ENCODE measurements at regions not wholly inside any gene's neighbourhood (a gene's known extent, or its start where the extent isn't known, plus 50 kb on each side); places are given as distances from the start of the nearest gene placed in this dataset.

DNA sequence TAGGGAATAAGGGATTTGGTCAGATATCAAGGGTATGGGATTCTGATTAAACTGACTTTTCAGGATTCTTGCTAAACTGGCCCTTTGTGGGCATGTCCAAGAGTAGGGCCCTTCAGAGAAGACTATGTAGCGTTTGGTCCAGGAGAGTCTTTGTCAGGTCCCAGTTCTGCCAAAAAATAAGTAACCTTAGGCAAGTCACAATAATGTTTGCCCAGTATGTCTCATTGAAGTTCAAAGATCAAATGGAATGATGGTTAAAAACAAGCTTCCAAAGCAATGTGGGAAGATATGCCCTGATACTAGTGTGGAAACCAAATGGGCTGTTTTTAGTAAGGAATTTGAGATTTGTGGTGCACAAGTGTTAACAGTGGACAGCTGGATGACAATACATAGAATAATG, 454.4 kb downstream of the WDR72 start:
- Histone ChIP-seq H3K9me3 (no peaks in the 10 kb centered on the region), H3K27ac (no peak overlapping the region), H3K4me1 (ENCODE audit: insufficient read depth) (no peaks in the 10 kb centered on the region), H3K4me3 (no peak overlapping the region), H3K36me3 (no peaks in the 10 kb centered on the region), H3K27me3 (no peaks in the 10 kb centered on the region)
- intact Hi-C loops (cut with DNase I) = no loop called here
- 86 to 90% (median 86%) methylated on average over 1 of the region's 1 CpG for WGBS, 3 donors
- TF ChIP-seq, protein P1, sequence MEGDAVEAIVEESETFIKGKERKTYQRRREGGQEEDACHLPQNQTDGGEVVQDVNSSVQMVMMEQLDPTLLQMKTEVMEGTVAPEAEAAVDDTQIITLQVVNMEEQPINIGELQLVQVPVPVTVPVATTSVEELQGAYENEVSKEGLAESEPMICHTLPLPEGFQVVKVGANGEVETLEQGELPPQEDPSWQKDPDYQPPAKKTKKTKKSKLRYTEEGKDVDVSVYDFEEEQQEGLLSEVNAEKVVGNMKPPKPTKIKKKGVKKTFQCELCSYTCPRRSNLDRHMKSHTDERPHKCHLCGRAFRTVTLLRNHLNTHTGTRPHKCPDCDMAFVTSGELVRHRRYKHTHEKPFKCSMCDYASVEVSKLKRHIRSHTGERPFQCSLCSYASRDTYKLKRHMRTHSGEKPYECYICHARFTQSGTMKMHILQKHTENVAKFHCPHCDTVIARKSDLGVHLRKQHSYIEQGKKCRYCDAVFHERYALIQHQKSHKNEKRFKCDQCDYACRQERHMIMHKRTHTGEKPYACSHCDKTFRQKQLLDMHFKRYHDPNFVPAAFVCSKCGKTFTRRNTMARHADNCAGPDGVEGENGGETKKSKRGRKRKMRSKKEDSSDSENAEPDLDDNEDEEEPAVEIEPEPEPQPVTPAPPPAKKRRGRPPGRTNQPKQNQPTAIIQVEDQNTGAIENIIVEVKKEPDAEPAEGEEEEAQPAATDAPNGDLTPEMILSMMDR (IDR thresholded peaks at IDR 0.05) = no peak
- no peak for TF ChIP-seq EP300 (IDR thresholded peaks at IDR 0.05)
- no peak for TF ChIP-seq POLR2A (IDR thresholded peaks at IDR 0.05)
- DNase-seq = no peak

GRCh38 chr15:53297828-53298227, 461.6 kb downstream of the WDR72 start:
- intact Hi-C loops (cut with DNase I) = no loop called here
- H3K4me1 ChIP-seq (ENCODE audit: insufficient read depth) = no peaks in the 10 kb centered on the region
- H3K27me3 ChIP-seq = no peaks in the 10 kb centered on the region
- no peak for DNase-seq
- H3K4me3 ChIP-seq = no peak overlapping the region
- WGBS, 3 donors = 79 to 90% (median 84%) methylated on average over 4 of the region's 4 CpGs
- TF ChIP-seq POLR2A (IDR thresholded peaks at IDR 0.05) (no peak), EP300 (IDR thresholded peaks at IDR 0.05) (no peak)
- TF ChIP-seq, protein P1 (IDR thresholded peaks at IDR 0.05) = no peak
- no peaks in the 10 kb centered on the region for H3K36me3 ChIP-seq
- H3K27ac ChIP-seq = no peak overlapping the region
- H3K9me3 ChIP-seq = no peaks in the 10 kb centered on the region

- Histone ChIP-seq H3K36me3 (no peaks in the 10 kb centered on the region), H3K27me3 (no peaks in the 10 kb centered on the region), H3K9me3 (no peaks in the 10 kb centered on the region), H3K27ac (no peak overlapping the region), H3K4me3 (no peak overlapping the region), H3K4me1 (ENCODE audit: insufficient read depth) (no peaks in the 10 kb centered on the region)
- DNase-seq = no peak
- intact Hi-C loops (cut with DNase I) = no loop called here
- TF ChIP-seq, protein P1 (IDR thresholded peaks at IDR 0.05) = no peak
- TF ChIP-seq POLR2A (IDR thresholded peaks at IDR 0.05) (no peak), EP300 (IDR thresholded peaks at IDR 0.05) (no peak)
- WGBS, 3 donors = 42 to 64% (median 45%) methylated on average over 4 of the region's 4 CpGs
Observed at GRCh38 chr15:53296603-53297002, 462.9 kb downstream of the WDR72 start.

- intact Hi-C loops (cut with DNase I) = no loop called here
- H3K36me3 ChIP-seq = no peaks in the 10 kb centered on the region
- H3K27me3 ChIP-seq = no peaks in the 10 kb centered on the region
- TF ChIP-seq EP300 (IDR thresholded peaks at IDR 0.05) (no peak), POLR2A (IDR thresholded peaks at IDR 0.05) (no peak)
- TF ChIP-seq, protein P1 (IDR thresholded peaks at IDR 0.05) = no peak
- no peak overlapping the region for H3K4me3 ChIP-seq
- no peaks in the 10 kb centered on the region for H3K4me1 ChIP-seq (ENCODE audit: insufficient read depth)
- 80 to 87% (median 82%) methylated on average over 5 of the region's 5 CpGs for WGBS, 3 donors
- no peak overlapping the region for H3K27ac ChIP-seq
- no peak for DNase-seq
- no peaks in the 10 kb centered on the region for H3K9me3 ChIP-seq
Observed at GRCh38 chr15:53295574-53295973, 463.9 kb downstream of the WDR72 start.

DNA sequence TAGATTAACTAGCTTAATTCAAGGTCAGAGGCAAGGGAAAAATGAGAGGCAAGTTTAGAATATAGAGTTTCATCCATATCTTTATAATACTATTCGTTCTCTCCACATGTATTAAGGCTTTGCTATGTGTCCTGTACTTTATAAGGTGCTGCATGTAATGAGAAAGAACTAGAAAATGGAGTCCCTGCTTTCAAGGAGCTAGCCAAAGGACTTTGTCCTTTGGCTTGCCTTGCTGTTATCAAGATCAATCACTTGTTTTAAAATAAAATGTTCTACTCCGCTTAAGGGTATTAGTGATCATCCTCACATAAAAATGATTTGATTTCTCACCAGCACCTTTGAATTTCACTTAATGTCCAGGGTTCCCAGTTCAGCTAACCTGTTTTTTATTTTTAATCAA, 470.9 kb downstream of the WDR72 start:
- H3K9me3 ChIP-seq = no peaks in the 10 kb centered on the region
- TF ChIP-seq POLR2A (IDR thresholded peaks at IDR 0.05) (no peak), EP300 (IDR thresholded peaks at IDR 0.05) (no peak)
- TF ChIP-seq, protein P1 (IDR thresholded peaks at IDR 0.05) = no peak
- intact Hi-C loops (cut with DNase I) = no loop called here
- H3K27ac ChIP-seq = no peak overlapping the region
- H3K4me3 ChIP-seq = no peak overlapping the region
- H3K36me3 ChIP-seq = no peaks in the 10 kb centered on the region
- 60 to 68% (median 67%) methylated on average over 2 of the region's 2 CpGs for WGBS, 3 donors
- no peak for DNase-seq
- no peaks in the 10 kb centered on the region for H3K4me1 ChIP-seq (ENCODE audit: insufficient read depth)
- H3K27me3 ChIP-seq = no peaks in the 10 kb centered on the region
